Activated T-cell treated with anti-CD3 and anti-CD28 coated beads, Interleukin-2, amount 50 U/mL, for 1 hour (primary cell): ENCODE measurements at regions not wholly inside any gene's neighbourhood (a gene's known extent, or its start where the extent isn't known, plus 50 kb on each side); places are given as distances from the start of the nearest gene placed in this dataset.

Source experiments
- DNase-seq: peaks from one replicate; pipeline ENCODE4 v3.0.0-alpha.2; 2020

GRCh38 chr2:64831977-64832328 is 157.2 kb upstream of the SLC1A4 start:
- no peak for DNase-seq

- no peak for DNase-seq
Measured at GRCh38 chr2:64832936-64833335, 156.3 kb upstream of the SLC1A4 start.

GRCh38 chr2:64836566-64836965 is 152.6 kb upstream of the SLC1A4 start:
- DNase-seq: no peak

- DNase-seq: no peak
Measured at GRCh38 chr2:64837116-64837731, 152.0 kb upstream of the SLC1A4 start.

- DNase-seq: no peak
Measured at GRCh38 chr2:64837925-64838641, 151.1 kb upstream of the SLC1A4 start.

GRCh38 chr2:64838817-64839216 is 150.4 kb upstream of the SLC1A4 start:
- no peak for DNase-seq

GRCh38 chr2:64839844-64840243 is 149.4 kb upstream of the SLC1A4 start:
- DNase-seq: no peak

- DNase-seq: no peak
Measured at GRCh38 chr2:64840426-64840881, 148.7 kb upstream of the SLC1A4 start.

- DNase-seq: no peak
Measured at GRCh38 chr2:64841461-64841860, 147.7 kb upstream of the SLC1A4 start.

- no peak for DNase-seq
Measured at GRCh38 chr2:64842030-64842429, 147.2 kb upstream of the SLC1A4 start.

- no peak for DNase-seq
Measured at GRCh38 chr2:64844087-64844486, 145.1 kb upstream of the SLC1A4 start.

- no peak for DNase-seq
Measured at GRCh38 chr2:64845273-64845905, 143.8 kb upstream of the SLC1A4 start.

GRCh38 chr2:64846177-64846576 is 143.0 kb upstream of the SLC1A4 start:
- no peak for DNase-seq

GRCh38 chr2:64847930-64848329 is 141.3 kb upstream of the SLC1A4 start:
- no peak for DNase-seq

- DNase-seq: no peak
Measured at GRCh38 chr2:64848363-64848762, 140.8 kb upstream of the SLC1A4 start.

- DNase-seq: no peak
Measured at GRCh38 chr2:64848945-64849344, 140.3 kb upstream of the SLC1A4 start.

- DNase-seq: no peak
Measured at GRCh38 chr2:64850642-64851041, 138.6 kb upstream of the SLC1A4 start.

GRCh38 chr2:64852771-64853241 is 136.4 kb upstream of the SLC1A4 start:
- DNase-seq: no peak

GRCh38 chr2:64853306-64853705 is 135.9 kb upstream of the SLC1A4 start:
- no peak for DNase-seq

GRCh38 chr2:64853894-64854293 is 135.3 kb upstream of the SLC1A4 start:
- DNase-seq: no peak

GRCh38 chr2:64854773-64855237 is 134.4 kb upstream of the SLC1A4 start:
- DNase-seq: no peak

- DNase-seq: no peak
Measured at GRCh38 chr2:64857581-64858471, 131.4 kb upstream of the SLC1A4 start.
